Panc1 (cell line): ENCODE measurements at regions not wholly inside any gene's neighbourhood (a gene's known extent, or its start where the extent isn't known, plus 50 kb on each side); places are given as distances from the start of the nearest gene placed in this dataset.
"Not testable (repeated sequence)": the region's sequence is repeated elsewhere in the genome, so short reads cannot be mapped to it uniquely, and the experiment has no call there.

Experiments
- ATAC-seq: fragments of 200-7000 bp; cut with Tn5 transposase; 2 replicates; pipeline ENCODE4 v1.9.1; 2020; ENCODE audit warnings: mild to moderate bottlenecking, moderate library complexity
- BruUV-seq: library from RNA; stranded (reverse); fragments of 400-500 nt; replicated peaks from 2 replicates; lab custom pipeline; 2021; lab: Mats Ljungman, UMichigan
- CTCF ChIA-PET: fragments of 300-600 bp; sonication (Branson Sonifier 250); formaldehyde crosslinking; loops from one replicate; lab custom pipeline; 2022; ENCODE audit warnings: antibody characterized with exemption; lab: Charles Lee
- POLR2A ChIA-PET: fragments of 300-600 bp; sonication (Branson Sonifier 250); formaldehyde crosslinking; loops from one replicate; lab custom pipeline; 2022; ENCODE audit warnings: antibody characterized with exemption; lab: Charles Lee
- DNase-seq: peaks from one replicate; pipeline ENCODE4 v3.0.0-alpha.2; 2010; ENCODE audit warnings: low read depth, low spot score
- H3K27ac ChIP-seq: 2 replicates; pipeline ENCODE4 v1.5.1; 2011; ENCODE audit warnings: mild to moderate bottlenecking, low read length, inconsistent platforms
- H3K27me3 ChIP-seq: fragments of 200-500 bp; sonication (Bioruptor generic); 2 replicates; pipeline ENCODE4 v1.6.0; 2014; ENCODE audit warnings: low read length, inconsistent platforms; ENCODE audit not compliant: control insufficient read depth, insufficient read depth
- H3K36me3 ChIP-seq: fragments of 200-500 bp; sonication (Bioruptor generic); 2 replicates; pipeline ENCODE4 v1.5.1; 2014; ENCODE audit warnings: inconsistent platforms, mild to moderate bottlenecking, low read length, moderate library complexity; ENCODE audit not compliant: control insufficient read depth, insufficient read depth
- H3K4me1 ChIP-seq: 2 replicates; pipeline ENCODE4 v1.5.1; 2011; ENCODE audit warnings: inconsistent platforms, mild to moderate bottlenecking, low read length, moderate library complexity; ENCODE audit not compliant: control insufficient read depth, insufficient read depth
- H3K4me3 ChIP-seq, 2 experiments: 2 replicates each; pipeline ENCODE4 v1.5.1; 2011 to 2012; ENCODE audit warnings: low read depth in 2 of 2, low read length in 2 of 2, mild to moderate bottlenecking in 2 of 2, inconsistent platforms in 1 of 2, moderate library complexity in 1 of 2
- H3K9me3 ChIP-seq: fragments of 200-500 bp; sonication (Bioruptor generic); 2 replicates; pipeline ENCODE4 v1.5.1; 2014; ENCODE audit warnings: low read depth, mild to moderate bottlenecking, inconsistent platforms, low read length, moderate library complexity; ENCODE audit not compliant: control insufficient read depth, insufficient read depth
- POLR2AphosphoS5 ChIP-seq: IDR thresholded peaks from 2 replicates; pipeline ENCODE4 v1.6.1; 2012; ENCODE audit warnings: mild to moderate bottlenecking, low read depth, low read length, moderate library complexity
- SIN3A ChIP-seq: IDR thresholded peaks from 2 replicates; pipeline ENCODE4 v1.6.1; 2012; ENCODE audit warnings: low read depth, mild to moderate bottlenecking, low read length, moderate library complexity, borderline replicate concordance; ENCODE audit not compliant: insufficient read depth
- TCF7L2 ChIP-seq: IDR thresholded peaks from 2 replicates; pipeline ENCODE4 v1.6.1; 2011; ENCODE audit warnings: mild to moderate bottlenecking, low read depth, low read length, inconsistent platforms
- in situ Hi-C: cut with HindIII; loops from 2 replicates; pipeline ENCODE4 v1.10.0; 2016; ENCODE audit warnings: low sequenced_read_pairs, low pct_unique_long_range_greater_than_20kb
- intact Hi-C: fragments of 100-400 bp; cut with micrococcal nuclease; formaldehyde crosslinking; loops from one replicate; pipeline ENCODE4 v1.10.0; 2022; ENCODE audit not compliant: unreplicated experiment
- TF ChIP-seq, protein P1 (sequence below): fragments of 450-650 bp; IDR thresholded peaks from 2 replicates; pipeline ENCODE4 v1.5.1; 2017; ENCODE audit warnings: mild to moderate bottlenecking
- TF ChIP-seq, protein P2 (sequence below), 2 experiments: IDR thresholded peaks; 2 replicates each; pipeline ENCODE4 v1.6.1; 2011 to 2012; ENCODE audit warnings: low read depth in 2 of 2, control low read depth in 1 of 2, low read length in 1 of 2, mild to moderate bottlenecking in 1 of 2, moderate library complexity in 1 of 2; ENCODE audit not compliant: insufficient read depth in 1 of 2

DNA sequence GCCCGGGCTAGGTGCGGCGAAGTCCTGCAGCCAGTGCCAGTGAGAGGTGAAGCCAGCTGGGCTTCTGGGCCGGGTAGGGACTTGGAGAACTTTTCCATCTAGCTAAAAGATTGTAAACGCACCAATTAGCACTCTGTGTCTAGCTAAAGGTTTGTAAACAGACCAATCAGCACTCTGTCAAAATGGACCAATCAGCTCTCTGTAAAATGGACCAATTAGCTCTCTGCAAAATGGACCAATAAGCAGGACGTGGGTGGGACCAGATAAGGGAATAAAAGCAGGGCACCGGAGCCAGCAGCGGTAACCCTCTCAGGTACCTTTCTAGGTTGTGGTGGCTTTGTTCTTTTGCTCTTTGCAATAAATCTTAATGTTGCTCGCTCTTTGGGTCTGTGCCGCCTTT lies 195.1 kb downstream of the ANKRD30BL start:
- H3K4me3 ChIP-seq, H3K27ac ChIP-seq, in situ Hi-C loops, ATAC-seq, intact Hi-C loops, H3K9me3 ChIP-seq, CTCF ChIA-PET, POLR2A ChIA-PET, H3K27me3 ChIP-seq, H3K36me3 ChIP-seq, H3K4me1 ChIP-seq, DNase-seq, BruUV-seq: not testable (repeated sequence)

DNA sequence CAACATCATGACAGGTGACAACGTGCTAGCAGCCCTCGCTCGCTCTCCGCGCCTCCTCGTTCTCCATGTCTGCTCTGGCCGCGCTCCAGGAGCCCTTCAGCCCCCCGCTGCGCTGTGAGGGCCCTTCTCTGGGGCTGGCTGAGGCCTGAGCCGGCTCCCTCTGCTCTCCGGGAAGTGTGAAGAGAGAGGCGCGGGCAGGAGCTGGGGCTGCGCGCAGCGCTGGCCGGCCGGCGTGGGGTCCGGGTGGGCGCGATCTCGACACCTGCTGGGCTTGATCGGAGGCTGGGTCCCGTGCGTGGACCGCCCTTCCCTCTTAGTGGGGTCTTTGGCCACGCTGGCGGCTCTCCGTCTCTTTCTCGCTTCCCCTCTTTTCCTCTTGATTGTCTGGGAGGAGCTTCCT lies 195.5 kb downstream of the ANKRD30BL start:
- H3K9me3 ChIP-seq: no peaks in the 10 kb centered on the region
- in situ Hi-C loops (no loop called here), intact Hi-C loops (no loop called here)
- no peak overlapping the region for H3K27ac ChIP-seq
- H3K36me3 ChIP-seq: no peaks in the 10 kb centered on the region
- no peaks in the 10 kb centered on the region for H3K4me1 ChIP-seq
- DNase-seq (no peak), ATAC-seq (no peak)
- ChIA-PET POLR2A (no interaction called here), CTCF (no interaction called here)
- no TSS peak for BruUV-seq
- H3K4me3 ChIP-seq: no peak overlapping the region
- no peaks in the 10 kb centered on the region for H3K27me3 ChIP-seq
- no peak for TF ChIP-seq SIN3A
- TF ChIP-seq, protein P1, sequence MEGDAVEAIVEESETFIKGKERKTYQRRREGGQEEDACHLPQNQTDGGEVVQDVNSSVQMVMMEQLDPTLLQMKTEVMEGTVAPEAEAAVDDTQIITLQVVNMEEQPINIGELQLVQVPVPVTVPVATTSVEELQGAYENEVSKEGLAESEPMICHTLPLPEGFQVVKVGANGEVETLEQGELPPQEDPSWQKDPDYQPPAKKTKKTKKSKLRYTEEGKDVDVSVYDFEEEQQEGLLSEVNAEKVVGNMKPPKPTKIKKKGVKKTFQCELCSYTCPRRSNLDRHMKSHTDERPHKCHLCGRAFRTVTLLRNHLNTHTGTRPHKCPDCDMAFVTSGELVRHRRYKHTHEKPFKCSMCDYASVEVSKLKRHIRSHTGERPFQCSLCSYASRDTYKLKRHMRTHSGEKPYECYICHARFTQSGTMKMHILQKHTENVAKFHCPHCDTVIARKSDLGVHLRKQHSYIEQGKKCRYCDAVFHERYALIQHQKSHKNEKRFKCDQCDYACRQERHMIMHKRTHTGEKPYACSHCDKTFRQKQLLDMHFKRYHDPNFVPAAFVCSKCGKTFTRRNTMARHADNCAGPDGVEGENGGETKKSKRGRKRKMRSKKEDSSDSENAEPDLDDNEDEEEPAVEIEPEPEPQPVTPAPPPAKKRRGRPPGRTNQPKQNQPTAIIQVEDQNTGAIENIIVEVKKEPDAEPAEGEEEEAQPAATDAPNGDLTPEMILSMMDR: no peak
- no peak for TF ChIP-seq POLR2AphosphoS5
- TF ChIP-seq, protein P2, sequence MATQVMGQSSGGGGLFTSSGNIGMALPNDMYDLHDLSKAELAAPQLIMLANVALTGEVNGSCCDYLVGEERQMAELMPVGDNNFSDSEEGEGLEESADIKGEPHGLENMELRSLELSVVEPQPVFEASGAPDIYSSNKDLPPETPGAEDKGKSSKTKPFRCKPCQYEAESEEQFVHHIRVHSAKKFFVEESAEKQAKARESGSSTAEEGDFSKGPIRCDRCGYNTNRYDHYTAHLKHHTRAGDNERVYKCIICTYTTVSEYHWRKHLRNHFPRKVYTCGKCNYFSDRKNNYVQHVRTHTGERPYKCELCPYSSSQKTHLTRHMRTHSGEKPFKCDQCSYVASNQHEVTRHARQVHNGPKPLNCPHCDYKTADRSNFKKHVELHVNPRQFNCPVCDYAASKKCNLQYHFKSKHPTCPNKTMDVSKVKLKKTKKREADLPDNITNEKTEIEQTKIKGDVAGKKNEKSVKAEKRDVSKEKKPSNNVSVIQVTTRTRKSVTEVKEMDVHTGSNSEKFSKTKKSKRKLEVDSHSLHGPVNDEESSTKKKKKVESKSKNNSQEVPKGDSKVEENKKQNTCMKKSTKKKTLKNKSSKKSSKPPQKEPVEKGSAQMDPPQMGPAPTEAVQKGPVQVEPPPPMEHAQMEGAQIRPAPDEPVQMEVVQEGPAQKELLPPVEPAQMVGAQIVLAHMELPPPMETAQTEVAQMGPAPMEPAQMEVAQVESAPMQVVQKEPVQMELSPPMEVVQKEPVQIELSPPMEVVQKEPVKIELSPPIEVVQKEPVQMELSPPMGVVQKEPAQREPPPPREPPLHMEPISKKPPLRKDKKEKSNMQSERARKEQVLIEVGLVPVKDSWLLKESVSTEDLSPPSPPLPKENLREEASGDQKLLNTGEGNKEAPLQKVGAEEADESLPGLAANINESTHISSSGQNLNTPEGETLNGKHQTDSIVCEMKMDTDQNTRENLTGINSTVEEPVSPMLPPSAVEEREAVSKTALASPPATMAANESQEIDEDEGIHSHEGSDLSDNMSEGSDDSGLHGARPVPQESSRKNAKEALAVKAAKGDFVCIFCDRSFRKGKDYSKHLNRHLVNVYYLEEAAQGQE (IDR thresholded peaks at IDR 0.05; ENCODE audit: insufficient read depth in 1 of 2, low read depth in 2 of 2, low read length in 1 of 2): no peak
- no peak for TF ChIP-seq TCF7L2

DNA sequence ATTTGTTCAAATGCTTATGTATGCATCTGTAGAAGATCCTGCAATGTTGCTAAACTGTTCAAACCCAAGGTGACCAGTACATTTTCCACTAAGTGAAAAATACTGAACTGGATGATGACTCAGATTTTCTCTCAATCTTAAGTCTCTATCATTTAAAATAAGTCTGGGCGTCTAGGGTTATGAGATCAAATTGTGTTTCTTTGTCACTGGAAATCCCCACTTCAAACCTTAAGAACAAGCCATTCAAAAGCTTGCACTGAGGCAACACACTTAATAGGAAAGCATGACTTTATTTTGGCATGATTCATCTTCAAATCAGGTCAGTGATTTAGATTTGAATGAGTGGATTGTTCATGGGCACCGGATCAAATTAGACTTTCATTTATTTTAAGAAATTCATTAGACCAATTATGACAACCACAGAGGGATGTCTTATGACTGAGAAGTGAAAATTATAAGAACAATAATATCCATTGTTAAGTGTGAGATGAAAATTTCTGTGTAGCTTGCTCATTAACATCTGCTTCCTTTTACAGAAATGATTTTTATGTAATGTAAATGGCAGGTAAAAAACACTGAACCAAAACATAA lies 203.6 kb downstream of the ANKRD30BL start:
- H3K4me3 ChIP-seq, H3K4me1 ChIP-seq, ATAC-seq, DNase-seq, in situ Hi-C loops, POLR2A ChIA-PET, H3K36me3 ChIP-seq, H3K27ac ChIP-seq, CTCF ChIA-PET, H3K27me3 ChIP-seq, intact Hi-C loops, H3K9me3 ChIP-seq, BruUV-seq: not testable (repeated sequence)

DNA sequence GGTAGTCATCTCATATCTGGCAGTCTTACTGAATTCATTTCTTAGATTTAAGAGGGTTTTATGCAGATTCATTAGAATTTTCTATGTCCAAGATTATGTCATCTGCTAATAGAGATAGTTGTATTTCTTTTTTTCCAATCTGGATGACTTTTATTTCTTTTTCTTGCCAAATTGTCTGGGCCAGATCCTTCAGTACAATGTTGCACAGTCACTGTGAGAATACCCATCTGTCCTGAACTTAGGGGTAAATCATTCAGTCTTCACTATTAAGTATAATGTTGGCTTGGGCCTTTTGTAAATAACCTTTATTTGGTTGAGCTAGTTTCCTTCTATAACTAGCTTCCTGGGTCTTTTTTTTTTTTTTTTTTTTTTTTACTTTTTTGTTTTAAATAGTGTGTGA lies 213.1 kb downstream of the ANKRD30BL start:
- in situ Hi-C loops, intact Hi-C loops, H3K36me3 ChIP-seq, CTCF ChIA-PET, H3K27ac ChIP-seq, BruUV-seq, H3K9me3 ChIP-seq, ATAC-seq, H3K27me3 ChIP-seq, H3K4me1 ChIP-seq, H3K4me3 ChIP-seq, POLR2A ChIA-PET, DNase-seq: not testable (repeated sequence)

DNA sequence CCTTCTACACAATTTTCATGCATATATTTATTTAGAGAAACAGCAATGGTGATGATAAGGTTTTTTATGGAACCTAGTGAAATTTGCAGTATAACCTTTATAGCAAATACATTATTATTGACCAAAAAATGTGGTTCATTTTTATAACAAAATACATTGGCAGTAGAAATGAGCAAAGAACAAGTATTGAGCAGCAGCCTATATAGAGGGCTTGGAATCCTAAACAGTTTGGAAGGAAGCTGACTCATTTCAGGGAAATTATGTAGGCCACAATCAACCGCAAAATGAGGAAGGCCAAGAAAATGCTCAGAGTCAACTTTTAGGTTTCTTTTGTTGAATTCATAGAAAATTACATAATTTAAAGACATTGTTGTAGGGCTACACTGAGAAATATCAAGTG lies 238.5 kb downstream of the ANKRD30BL start:
- POLR2A ChIA-PET, H3K36me3 ChIP-seq, H3K4me3 ChIP-seq, in situ Hi-C loops, BruUV-seq, H3K27ac ChIP-seq, H3K27me3 ChIP-seq, H3K4me1 ChIP-seq, CTCF ChIA-PET, DNase-seq, intact Hi-C loops, H3K9me3 ChIP-seq, ATAC-seq: not testable (repeated sequence)
